HCT116 (cell line): ENCODE measurements at regions not wholly inside any gene's neighbourhood (a gene's known extent, or its start where the extent isn't known, plus 50 kb on each side); places are given as distances from the start of the nearest gene placed in this dataset.

Source experiments
- ATAC-seq: fragments of 200-7000 bp; cut with Tn5 transposase; 2 replicates; pipeline ENCODE4 v1.9.1; 2020; ENCODE audit warnings: mild to moderate bottlenecking, moderate library complexity
- BruUV-seq: library from RNA; stranded (reverse); fragments of 400-500 nt; replicated peaks from 2 replicates; lab custom pipeline; 2021; lab: Mats Ljungman, UMichigan
- CTCF ChIA-PET: fragments of 300-600 bp; sonication (Branson Sonifier 250); formaldehyde crosslinking; loops from one replicate; lab custom pipeline; 2021; ENCODE audit warnings: antibody characterized with exemption; lab: Charles Lee
- POLR2A ChIA-PET: fragments of 300-600, 350-600 bp; sonication (Branson Sonifier 250); formaldehyde crosslinking; loops from one replicate; lab custom pipeline; 2021; ENCODE audit warnings: antibody characterized with exemption; lab: Charles Lee
- RAD21 ChIA-PET, 2 experiments: fragments of 300-600 bp; sonication (Branson Sonifier 250); formaldehyde crosslinking; loops; one replicate each; lab custom pipeline; 2023; ENCODE audit warnings: low total read pairs in 2 of 2; ENCODE audit not compliant: uncharacterized antibody in 2 of 2, unreplicated experiment in 2 of 2, low non-redundant PET in 1 of 2; lab: Charles Lee
- DNase-seq: peaks from one replicate; pipeline ENCODE4 v3.0.0-alpha.2; 2010; ENCODE audit warnings: low read depth, low spot score
- H2AFZ ChIP-seq: fragments of 200-600 bp; shearing (Covaris generic), sonication (generic); 2 replicates; pipeline ENCODE4 v1.6.1; 2017; ENCODE audit warnings: low read depth, mixed run types, mixed read lengths, antibody characterized with exemption, low read length; ENCODE audit not compliant: poor library complexity, severe bottlenecking
- H3K27ac ChIP-seq: 2 replicates; pipeline ENCODE4 v1.5.1; 2012; ENCODE audit warnings: low read depth, low read length
- H3K27me3 ChIP-seq: fragments of 200-600 bp; sonication (generic); 2 replicates; pipeline ENCODE4 v1.6.1; 2016; ENCODE audit warnings: mixed run types, low read length, mixed read lengths; ENCODE audit not compliant: insufficient read depth
- H3K36me3 ChIP-seq, 2 experiments: fragments of 200-500 bp in 1 of 2; fragments of 200-600 bp in 1 of 2; sonication (Bioruptor generic) in 1 of 2; sonication (generic) in 1 of 2; 2 replicates each; pipeline versions ENCODE4 v1.5.1 to v1.6.1; 2014 to 2016; ENCODE audit warnings: low read length in 2 of 2, inconsistent platforms in 1 of 2, mixed read lengths in 1 of 2, mixed run types in 1 of 2; ENCODE audit not compliant: insufficient read depth in 2 of 2, control insufficient read depth in 1 of 2
- H3K4me1 ChIP-seq, 2 experiments: fragments of 200-600 bp in 1 of 2; sonication (generic) in 1 of 2; 2 replicates each; pipeline versions ENCODE4 v1.5.1 to v1.6.1; 2012 to 2017; ENCODE audit warnings: low read length in 2 of 2, inconsistent platforms in 1 of 2, mild to moderate bottlenecking in 1 of 2, mixed read lengths in 1 of 2, mixed run types in 1 of 2, moderate library complexity in 1 of 2; ENCODE audit not compliant: insufficient read depth in 2 of 2, control insufficient read depth in 1 of 2
- H3K4me2 ChIP-seq: fragments of 200-600 bp; sonication (generic); 2 replicates; pipeline ENCODE4 v1.6.1; 2017; ENCODE audit warnings: mixed run types, low read length, mixed read lengths
- H3K4me3 ChIP-seq, 2 experiments: fragments of 200-600 bp in 1 of 2; sonication (generic) in 1 of 2; replicated peaks in 1 of 2; 2 replicates each; pipeline ENCODE4 v1.5.1; 2011 to 2016; ENCODE audit warnings: low read length in 2 of 2, control low read depth in 1 of 2, low read depth in 1 of 2, mild to moderate bottlenecking in 1 of 2, mixed read lengths in 1 of 2, mixed run types in 1 of 2
- H3K79me2 ChIP-seq: fragments of 200-600 bp; sonication (generic); 2 replicates; pipeline ENCODE4 v1.6.1; 2017; ENCODE audit warnings: mild to moderate bottlenecking, mixed run types, low read length, moderate library complexity, mixed read lengths; ENCODE audit not compliant: insufficient read depth
- H3K9ac ChIP-seq: fragments of 200-600 bp; sonication (generic); 2 replicates; pipeline ENCODE4 v1.6.1; 2016; ENCODE audit warnings: low read length, mixed read lengths
- H3K9me2 ChIP-seq: fragments of 200-600 bp; sonication (generic), shearing (Covaris generic); 2 replicates; pipeline ENCODE4 v1.6.1; 2017; ENCODE audit warnings: mixed run types, mild to moderate bottlenecking, moderate library complexity; ENCODE audit not compliant: insufficient read depth
- H3K9me3 ChIP-seq, 2 experiments: fragments of 200-500 bp in 1 of 2; fragments of 200-600 bp in 1 of 2; sonication (Bioruptor generic) in 1 of 2; sonication (generic) in 1 of 2; 2 replicates each; pipeline ENCODE4 v1.6.1; 2014 to 2017; ENCODE audit warnings: low read length in 2 of 2, mixed read lengths in 2 of 2, inconsistent platforms in 1 of 2, low read depth in 1 of 2, mild to moderate bottlenecking in 1 of 2, mixed run types in 1 of 2, moderate library complexity in 1 of 2; ENCODE audit not compliant: control insufficient read depth in 1 of 2, insufficient read depth in 1 of 2
- H4K20me1 ChIP-seq: fragments of 200-600 bp; sonication (generic), shearing (Covaris generic); 2 replicates; pipeline ENCODE4 v1.6.1; 2017; ENCODE audit warnings: mixed run types, mild to moderate bottlenecking, moderate library complexity; ENCODE audit not compliant: insufficient read depth
- ATF3 ChIP-seq: IDR thresholded peaks from 2 replicates; pipeline ENCODE4 v1.6.1; 2012
- CBX3 ChIP-seq: IDR thresholded peaks from 2 replicates; pipeline ENCODE4 v1.6.1; 2012; ENCODE audit warnings: low read depth
- EGR1 ChIP-seq: IDR thresholded peaks from 2 replicates; pipeline ENCODE4 v1.6.1; 2012; ENCODE audit warnings: low read depth
- POLR2A ChIP-seq: IDR thresholded peaks from 2 replicates; pipeline ENCODE4 v1.7.0; 2011; ENCODE audit warnings: borderline replicate concordance; ENCODE audit not compliant: insufficient read depth, insufficient read length; ENCODE audit errors: extremely low read depth
- POLR2AphosphoS5 ChIP-seq: IDR thresholded peaks from 2 replicates; pipeline ENCODE4 v1.6.1; 2011; ENCODE audit warnings: mild to moderate bottlenecking, low read depth, low read length, moderate library complexity
- REST ChIP-seq: IDR thresholded peaks from 2 replicates; pipeline ENCODE4 v1.6.1; 2012; ENCODE audit warnings: low read depth
- SRF ChIP-seq: IDR thresholded peaks from 2 replicates; pipeline ENCODE4 v1.6.1; 2012; ENCODE audit warnings: low read depth
- YY1 ChIP-seq: IDR thresholded peaks from 2 replicates; pipeline ENCODE4 v1.6.1; 2011; ENCODE audit warnings: low read length, low read depth, moderate library complexity, mild to moderate bottlenecking; ENCODE audit not compliant: insufficient replicate concordance; ENCODE audit errors: extremely low read depth
- intact Hi-C: fragments of 100-400 bp; cut with micrococcal nuclease; formaldehyde crosslinking; loops from 2 replicates; pipeline ENCODE4 v1.10.0; 2022

GRCh38 chr22:46030231-46030880 is 53.4 kb upstream of the WNT7B start:
- peaks cover 0 to 8% of the 10 kb centered on the region in 2 experiments; a peak in 3 of 4 replicates for H3K4me1 ChIP-seq
- H3K27ac ChIP-seq, result no peak overlapping the region
- ATAC-seq, result no peak
- ChIA-PET RAD21 (interaction anchor here in 1 of 2 experiments (0.7 kb wide), 1 partner anchor 10 kb away, joined by 3 read pairs; no protein-coding TSS in a partner anchor), CTCF (no interaction called here), POLR2A (no interaction called here)
- H4K20me1 ChIP-seq, result no peaks in the 10 kb centered on the region
- no peaks in the 10 kb centered on the region for H3K27me3 ChIP-seq
- intact Hi-C loops, result no loop called here
- no TSS peak for BruUV-seq
- H3K9me3 ChIP-seq, result no peaks in the 10 kb centered on the region
- no peaks in the 10 kb centered on the region for H3K36me3 ChIP-seq
- DNase-seq, result no peak
- no peak overlapping the region for H3K4me2 ChIP-seq
- no peak for TF ChIP-seq YY1
- no peak for TF ChIP-seq EGR1
- no peak for TF ChIP-seq POLR2AphosphoS5
- TF ChIP-seq ATF3, result no peak
- TF ChIP-seq REST, result no peak
- no peak for TF ChIP-seq SRF
- no peak for TF ChIP-seq POLR2A
- TF ChIP-seq CBX3, result no peak
- no peak overlapping the region for H2AFZ ChIP-seq
- H3K79me2 ChIP-seq, result no peaks in the 10 kb centered on the region
- no peak overlapping the region for H3K9ac ChIP-seq
- H3K9me2 ChIP-seq, result no peaks in the 10 kb centered on the region
- no peak overlapping the region for H3K4me3 ChIP-seq
